ENCODE measurements at regions not wholly inside any gene's neighbourhood (a gene's known extent, or its start where the extent isn't known, plus 50 kb on each side); places are given as distances from the start of the nearest gene placed in this dataset.

DNA sequence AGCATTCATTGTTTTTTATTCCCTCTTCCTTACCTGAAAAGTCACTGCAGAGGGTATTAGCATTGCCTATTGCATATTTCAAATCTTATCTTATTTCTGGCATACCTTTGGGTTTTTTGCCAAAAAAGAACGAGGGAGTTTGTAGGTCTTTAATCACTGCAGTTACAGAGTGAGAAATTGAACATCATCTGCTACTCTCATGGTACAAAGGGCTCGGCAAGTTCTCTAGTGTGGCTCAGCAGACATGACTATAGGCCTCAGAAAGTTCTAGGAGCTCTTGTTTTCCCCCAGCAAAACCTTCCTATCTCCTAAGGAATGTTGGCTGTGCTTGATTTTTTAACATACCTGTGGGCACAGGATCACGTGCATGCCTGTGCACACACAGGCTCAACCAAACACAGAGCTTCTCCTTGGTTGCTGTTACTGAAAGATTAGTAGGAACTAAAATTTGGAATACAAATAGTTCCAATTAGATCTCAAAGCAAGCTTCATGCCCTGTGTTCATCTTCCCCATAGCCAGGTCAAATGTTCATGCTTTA, 69.7 kb downstream of the CCDC185 start:
- no peaks in the 10 kb centered on the region for H4K20me1 ChIP-seq (ENCODE audit: control insufficient read depth, insufficient read depth)
- H3K36me3 ChIP-seq (ENCODE audit: control insufficient read depth in 2 of 2, insufficient read depth in 2 of 2, low read length in 1 of 2), result no peaks in the 10 kb centered on the region
- WGBS (ENCODE audit: insufficient coverage, insufficient replicate concordance, low lambda C conversion rate, missing lambda C conversion rate), result 0% methylated on average over 3 of the region's 3 CpGs
- H3K9ac ChIP-seq (ENCODE audit: control insufficient read depth, insufficient read depth, low read length), result no peak overlapping the region
- ChIA-PET RAD21 (ENCODE audit: unreplicated experiment) (no interaction called here), POLR2A (interaction anchor here (0.6 kb wide), 1 partner anchor 64 kb away, joined by 5 read pairs; no protein-coding TSS in a partner anchor), SMC1A (ENCODE audit: uncharacterized antibody, unreplicated experiment) (interaction anchor here (1.1 kb wide), 1 partner anchor 288 kb away, joined by 3 read pairs; no protein-coding TSS in a partner anchor), CTCF (interaction anchor here (1.1 to 1.3 kb wide), 2 partner anchors 47 to 220 kb away, joined by 3 to 4 read pairs; no protein-coding TSS in a partner anchor)
- TF ChIP-seq RB1 (IDR thresholded peaks at IDR 0.05; ENCODE audit: borderline replicate concordance) (no peak), ZZZ3 (IDR thresholded peaks at IDR 0.05; ENCODE audit: control insufficient read depth, insufficient read length, low read depth) (no peak)
- TF ChIP-seq, protein P1, sequence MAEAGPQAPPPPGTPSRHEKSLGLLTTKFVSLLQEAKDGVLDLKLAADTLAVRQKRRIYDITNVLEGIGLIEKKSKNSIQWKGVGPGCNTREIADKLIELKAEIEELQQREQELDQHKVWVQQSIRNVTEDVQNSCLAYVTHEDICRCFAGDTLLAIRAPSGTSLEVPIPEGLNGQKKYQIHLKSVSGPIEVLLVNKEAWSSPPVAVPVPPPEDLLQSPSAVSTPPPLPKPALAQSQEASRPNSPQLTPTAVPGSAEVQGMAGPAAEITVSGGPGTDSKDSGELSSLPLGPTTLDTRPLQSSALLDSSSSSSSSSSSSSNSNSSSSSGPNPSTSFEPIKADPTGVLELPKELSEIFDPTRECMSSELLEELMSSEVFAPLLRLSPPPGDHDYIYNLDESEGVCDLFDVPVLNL (IDR thresholded peaks at IDR 0.05; ENCODE audit: low read depth, low read length), result no peak
- H3K4me1 ChIP-seq (ENCODE audit: control insufficient read depth, insufficient read depth, low read length), result no peaks in the 10 kb centered on the region
- intact Hi-C loops (cut with micrococcal nuclease; ENCODE audit: unreplicated experiment) (no loop called here), in situ Hi-C loops (cut with MboI) (no loop called here)
- no peaks in the 10 kb centered on the region; a peak in 1 of 4 replicates for H3K27me3 ChIP-seq (replicated peaks in 1 of 2; ENCODE audit: control insufficient read depth in 2 of 2, insufficient read depth in 2 of 2, low read length in 1 of 2)
- FAIRE-seq, result no peak
- H3K79me2 ChIP-seq (ENCODE audit: control insufficient read depth, insufficient read depth, low read length), result no peaks in the 10 kb centered on the region
- no peak overlapping the region for H3K4me3 ChIP-seq
- ATAC-seq, result no peak
- no peaks in the 10 kb centered on the region for H3K9me3 ChIP-seq (replicated peaks; ENCODE audit: control insufficient read depth, insufficient read depth, low read length)
- H3K27ac ChIP-seq (ENCODE audit: control insufficient read depth, insufficient read depth), result no peak overlapping the region
- no peak overlapping the region for H3K4me2 ChIP-seq (ENCODE audit: control insufficient read depth, insufficient read depth)
- H2AFZ ChIP-seq (ENCODE audit: control insufficient read depth, low read depth, low read length), result no peak overlapping the region
- no TSS peak for BruUV-seq (replicated peaks)
- DNase-seq (ENCODE audit: low read depth, low spot score), result no peak

DNA sequence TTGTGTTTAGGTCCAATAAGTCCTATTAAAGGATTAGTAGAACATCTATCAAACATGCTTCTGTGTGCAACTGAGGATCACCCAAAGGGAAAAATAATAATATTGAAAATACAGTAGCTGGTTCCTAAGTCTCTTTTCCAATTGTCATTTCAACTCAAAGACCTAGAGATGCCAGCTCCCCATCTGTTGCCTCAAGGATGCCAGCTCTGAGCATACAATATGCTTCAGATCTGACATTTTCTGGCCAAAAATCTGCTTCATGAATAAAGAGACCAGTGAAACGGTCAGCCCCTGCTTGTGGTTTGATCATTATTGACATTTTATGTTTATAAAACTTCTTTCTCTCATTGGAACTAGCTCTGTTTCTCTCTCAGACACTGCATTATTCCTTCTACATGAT, 72.9 kb downstream of the CCDC185 start:
- 0% methylated on average over 1 of the region's 1 CpG for WGBS (ENCODE audit: insufficient coverage, insufficient replicate concordance, low lambda C conversion rate, missing lambda C conversion rate)
- POLR2A ChIA-PET, result no interaction called here
- CTCF ChIA-PET, result no interaction called here
- H2AFZ ChIP-seq (ENCODE audit: control insufficient read depth, low read depth, low read length), result no peak overlapping the region
- no peak for FAIRE-seq
- SMC1A ChIA-PET (ENCODE audit: uncharacterized antibody, unreplicated experiment), result no interaction called here
- H3K27ac ChIP-seq (ENCODE audit: control insufficient read depth, insufficient read depth), result no peak overlapping the region
- BruUV-seq (replicated peaks), result no TSS peak
- in situ Hi-C loops (cut with MboI), result no loop called here
- no peak for TF ChIP-seq IKZF1 (conservative IDR thresholded peaks at IDR 0.05)
- no peak overlapping the region for H3K4me3 ChIP-seq
- DNase-seq (ENCODE audit: low read depth, low spot score), result no peak
- no peaks in the 10 kb centered on the region; a peak in 1 of 4 replicates for H3K27me3 ChIP-seq (replicated peaks in 1 of 2; ENCODE audit: control insufficient read depth in 2 of 2, insufficient read depth in 2 of 2, low read length in 1 of 2)
- no peaks in the 10 kb centered on the region for H4K20me1 ChIP-seq (ENCODE audit: control insufficient read depth, insufficient read depth)
- RAD21 ChIA-PET (ENCODE audit: unreplicated experiment), result no interaction called here
- no peak overlapping the region for H3K4me2 ChIP-seq (ENCODE audit: control insufficient read depth, insufficient read depth)
- H3K4me1 ChIP-seq (ENCODE audit: control insufficient read depth, insufficient read depth, low read length), result no peaks in the 10 kb centered on the region
- no peaks in the 10 kb centered on the region for H3K9me3 ChIP-seq (replicated peaks; ENCODE audit: control insufficient read depth, insufficient read depth, low read length)
- no peak for ATAC-seq
- no peak overlapping the region for H3K9ac ChIP-seq (ENCODE audit: control insufficient read depth, insufficient read depth, low read length)
- intact Hi-C loops (cut with micrococcal nuclease; ENCODE audit: unreplicated experiment), result no loop called here
- H3K36me3 ChIP-seq (ENCODE audit: control insufficient read depth in 2 of 2, insufficient read depth in 2 of 2, low read length in 1 of 2), result no peaks in the 10 kb centered on the region
- H3K79me2 ChIP-seq (ENCODE audit: control insufficient read depth, insufficient read depth, low read length), result no peaks in the 10 kb centered on the region
